PC-3 (cell line): ENCODE measurements at regions not wholly inside any gene's neighbourhood (a gene's known extent, or its start where the extent isn't known, plus 50 kb on each side); places are given as distances from the start of the nearest gene placed in this dataset.

Source experiments
- ATAC-seq: fragments of 200-7000 bp; cut with Tn5 transposase; 2 replicates; pipeline ENCODE4 v1.9.1; 2020; ENCODE audit warnings: mild to moderate bottlenecking, moderate library complexity
- BruUV-seq: library from RNA; stranded (reverse); fragments of 400-500 nt; replicated peaks from 2 replicates; lab custom pipeline; 2021; lab: Mats Ljungman, UMichigan
- CTCF ChIA-PET: fragments of 300-600 bp; sonication (Branson Sonifier 250); formaldehyde crosslinking; loops from one replicate; lab custom pipeline; 2022; ENCODE audit warnings: antibody characterized with exemption; lab: Charles Lee
- POLR2A ChIA-PET: fragments of 300-600 bp; sonication (Branson Sonifier 250); formaldehyde crosslinking; loops from one replicate; lab custom pipeline; 2022; ENCODE audit warnings: antibody characterized with exemption; ENCODE audit not compliant: unreplicated experiment; lab: Charles Lee
- DNase-seq: peaks from one replicate; pipeline ENCODE4 v3.0.0-alpha.2; 2015
- H2AFZ ChIP-seq: fragments of 300-600 bp; sonication (generic); 2 replicates; pipeline ENCODE4 v1.6.0; 2016; ENCODE audit warnings: antibody characterized with exemption, low read length
- H3F3A ChIP-seq: fragments of 300-600 bp; sonication (generic); one replicate; pipeline ENCODE4 v1.6.0; 2017; ENCODE audit warnings: antibody characterized with exemption, low read length, control low read depth, mild to moderate bottlenecking; ENCODE audit not compliant: unreplicated experiment
- H3K27ac ChIP-seq: fragments of 300-600 bp; sonication (generic); 2 replicates; pipeline ENCODE4 v1.5.1; 2016; ENCODE audit warnings: mild to moderate bottlenecking, low read length
- H3K27me3 ChIP-seq: fragments of 300-600 bp; sonication (generic); 2 replicates; pipeline ENCODE4 v1.6.1; 2016; ENCODE audit warnings: low read length, mixed read lengths
- H3K36me3 ChIP-seq: fragments of 300-600 bp; sonication (generic); 2 replicates; pipeline ENCODE4 v1.6.1; 2016; ENCODE audit warnings: low read depth, mixed run types, low read length, mixed read lengths
- H3K4me1 ChIP-seq: fragments of 300-600 bp; sonication (generic); 2 replicates; pipeline ENCODE4 v1.5.1; 2016; ENCODE audit warnings: low read length; ENCODE audit not compliant: insufficient read depth
- H3K4me2 ChIP-seq: fragments of 300-600 bp; sonication (generic); 2 replicates; pipeline ENCODE4 v1.6.0; 2016; ENCODE audit warnings: low read length
- H3K4me3 ChIP-seq: fragments of 300-600 bp; sonication (generic); 2 replicates; pipeline ENCODE4 v1.5.1; 2016; ENCODE audit warnings: mild to moderate bottlenecking, low read length, mixed read lengths
- H3K79me2 ChIP-seq: fragments of 300-600 bp; sonication (generic); 2 replicates; pipeline ENCODE4 v1.6.1; 2017; ENCODE audit warnings: low read length, mixed read lengths
- H3K9ac ChIP-seq: fragments of 300-600 bp; sonication (generic); 2 replicates; pipeline ENCODE4 v1.6.0; 2016; ENCODE audit warnings: mild to moderate bottlenecking, low read length
- H3K9me2 ChIP-seq: fragments of 300-600 bp; sonication (generic); replicated peaks from 2 replicates; pipeline ENCODE4 v1.6.1; 2016; ENCODE audit warnings: mixed run types, low read length, mixed read lengths
- H3K9me3 ChIP-seq: fragments of 300-600 bp; sonication (generic); 2 replicates; pipeline ENCODE4 v1.6.1; 2016; ENCODE audit warnings: low read length, mixed read lengths
- H4K20me1 ChIP-seq: fragments of 300-600 bp; sonication (generic); 2 replicates; pipeline ENCODE4 v1.6.1; 2016; ENCODE audit warnings: low read length, mixed read lengths
- CTCF ChIP-seq: fragments of 300-600 bp; sonication (generic); conservative IDR thresholded peaks from 2 replicates; pipeline ENCODE4 v1.5.1; 2017; ENCODE audit warnings: antibody characterized with exemption, low read depth, mild to moderate bottlenecking, low read length
- EZH2 ChIP-seq: fragments of 300-600 bp; sonication (generic); IDR thresholded peaks from one replicate; pipeline ENCODE4 v1.6.1; 2017; ENCODE audit warnings: antibody characterized with exemption, mild to moderate bottlenecking, low read length; ENCODE audit not compliant: unreplicated experiment
- EZH2phosphoT487 ChIP-seq: fragments of 300-600 bp; sonication (generic); IDR thresholded peaks from 2 replicates; pipeline ENCODE4 v1.6.1; 2018; ENCODE audit warnings: mild to moderate bottlenecking, antibody characterized with exemption, low read length, borderline replicate concordance
- intact Hi-C: fragments of 100-400 bp; cut with micrococcal nuclease; formaldehyde crosslinking; loops from 2 replicates; pipeline ENCODE4 v1.9.0; 2023

GRCh38 chr1:173100476-173101107 lies 49.9 kb upstream of the TNFSF18 start:
- ChIA-PET CTCF (no interaction called here), POLR2A (no interaction called here)
- TF ChIP-seq EZH2 = no peak
- TF ChIP-seq EZH2phosphoT487 = no peak
- TF ChIP-seq CTCF = no peak

More at GRCh38 chr1:173100476-173101107, 49.9 kb upstream of the TNFSF18 start:
- Histone ChIP-seq H3K9me2 (no peaks in the 10 kb centered on the region), H3K36me3 (no peaks in the 10 kb centered on the region), H2AFZ (no peak overlapping the region), H4K20me1 (no peaks in the 10 kb centered on the region), H3K4me3 (no peak overlapping the region), H3K27me3 (no peaks in the 10 kb centered on the region), H3K4me1 (peaks cover 18% of the 10 kb centered on the region), H3F3A (no peaks in the 10 kb centered on the region), H3K9me3 (no peaks in the 10 kb centered on the region), H3K27ac (no peak overlapping the region), H3K9ac (no peak overlapping the region), H3K4me2 (no peak overlapping the region), H3K79me2 (no peaks in the 10 kb centered on the region)
- DNase-seq (no peak), ATAC-seq (no peak)
- intact Hi-C loops = no loop called here
- BruUV-seq = no TSS peak
